ENCODE measurements at regions not wholly inside any gene's neighbourhood (a gene's known extent, or its start where the extent isn't known, plus 50 kb on each side); places are given as distances from the start of the nearest gene placed in this dataset.
"Not testable (repeated sequence)": the region's sequence is repeated elsewhere in the genome, so short reads cannot be mapped to it uniquely, and the experiment has no call there.

- DNase-seq, result no peak
- intact Hi-C loops (cut with micrococcal nuclease), result no loop called here
- H3K27ac Mint-ChIP-seq, result no peak overlapping the region
- CTCF ChIA-PET, result no interaction called here
- no peaks in the 10 kb centered on the region for H3K27me3 Mint-ChIP-seq (ENCODE audit: low read depth)
- peaks cover 5% of the 10 kb centered on the region for H3K9me3 Mint-ChIP-seq
- no peaks in the 10 kb centered on the region for H3K36me3 Mint-ChIP-seq (ENCODE audit: low read depth)
- no peaks in the 10 kb centered on the region for H3K4me1 Mint-ChIP-seq (ENCODE audit: low read depth)
- no peak overlapping the region for H3K4me3 Mint-ChIP-seq
Observed at GRCh38 chr10:125264757-125265578, 104.6 kb upstream of the CTBP2 start.

DNA sequence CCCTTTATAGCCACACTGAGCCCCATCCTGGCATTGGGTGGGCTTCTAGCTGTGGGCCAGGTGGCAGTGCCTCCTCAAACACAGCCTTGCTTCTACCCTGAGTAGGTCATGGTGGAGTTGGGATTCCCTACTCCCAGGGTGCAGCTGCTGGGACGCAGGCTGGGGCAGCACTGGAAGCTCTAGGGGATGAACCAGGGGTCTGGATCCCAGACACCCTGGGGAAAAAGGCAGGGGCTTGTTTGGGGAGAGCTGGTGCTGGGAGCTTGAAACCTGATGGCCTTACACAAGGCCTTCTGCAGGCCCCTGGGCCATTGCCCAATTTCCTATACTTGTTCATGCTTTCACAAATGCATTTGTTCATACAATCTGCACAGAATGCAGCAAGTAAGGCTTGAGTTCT, 103.7 kb upstream of the CTBP2 start:
- Mint-ChIP-seq H3K27me3 (ENCODE audit: low read depth) (no peaks in the 10 kb centered on the region), H3K4me1 (ENCODE audit: low read depth) (no peaks in the 10 kb centered on the region), H3K36me3 (ENCODE audit: low read depth) (no peaks in the 10 kb centered on the region), H3K9me3 (peaks cover 5% of the 10 kb centered on the region), H3K27ac (no peak overlapping the region), H3K4me3 (no peak overlapping the region)
- CTCF ChIA-PET, result no interaction called here
- DNase-seq, result no peak
- intact Hi-C loops (cut with micrococcal nuclease), result no loop called here

DNA sequence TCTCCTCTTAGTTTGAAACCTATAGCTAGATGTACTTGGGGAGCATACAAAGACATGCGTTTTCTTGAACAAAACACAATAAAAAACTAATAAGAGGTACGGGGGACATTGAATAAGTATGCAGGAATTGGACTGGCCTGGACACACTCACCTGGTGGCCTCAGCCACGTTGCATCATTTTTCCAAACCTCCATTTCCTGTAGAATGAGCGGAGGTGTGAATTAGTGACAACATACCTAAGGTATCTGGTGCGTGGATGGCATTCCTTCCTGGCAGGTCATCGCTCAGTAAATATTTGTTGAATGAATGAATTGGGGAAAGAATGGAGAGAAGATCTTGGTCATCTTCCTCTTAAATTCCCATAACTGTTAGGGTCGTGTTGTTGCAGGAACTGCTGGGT, 103.2 kb upstream of the CTBP2 start:
- H3K4me1 Mint-ChIP-seq (ENCODE audit: low read depth), result no peaks in the 10 kb centered on the region
- no peak overlapping the region for H3K27ac Mint-ChIP-seq
- H3K4me3 Mint-ChIP-seq, result no peak overlapping the region
- DNase-seq, result no peak
- CTCF ChIA-PET, result no interaction called here
- no peaks in the 10 kb centered on the region for H3K36me3 Mint-ChIP-seq (ENCODE audit: low read depth)
- peaks cover 5% of the 10 kb centered on the region for H3K9me3 Mint-ChIP-seq
- intact Hi-C loops (cut with micrococcal nuclease), result no loop called here
- H3K27me3 Mint-ChIP-seq (ENCODE audit: low read depth), result no peaks in the 10 kb centered on the region

GRCh38 chr10:125262920-125263319, 102.6 kb upstream of the CTBP2 start:
- H3K4me3 Mint-ChIP-seq, result no peak overlapping the region
- peaks cover 5% of the 10 kb centered on the region for H3K9me3 Mint-ChIP-seq
- no peaks in the 10 kb centered on the region for H3K4me1 Mint-ChIP-seq (ENCODE audit: low read depth)
- no peak overlapping the region for H3K27ac Mint-ChIP-seq
- H3K36me3 Mint-ChIP-seq (ENCODE audit: low read depth), result no peaks in the 10 kb centered on the region
- no peak for DNase-seq
- intact Hi-C loops (cut with micrococcal nuclease), result no loop called here
- CTCF ChIA-PET, result no interaction called here
- no peaks in the 10 kb centered on the region for H3K27me3 Mint-ChIP-seq (ENCODE audit: low read depth)

DNA sequence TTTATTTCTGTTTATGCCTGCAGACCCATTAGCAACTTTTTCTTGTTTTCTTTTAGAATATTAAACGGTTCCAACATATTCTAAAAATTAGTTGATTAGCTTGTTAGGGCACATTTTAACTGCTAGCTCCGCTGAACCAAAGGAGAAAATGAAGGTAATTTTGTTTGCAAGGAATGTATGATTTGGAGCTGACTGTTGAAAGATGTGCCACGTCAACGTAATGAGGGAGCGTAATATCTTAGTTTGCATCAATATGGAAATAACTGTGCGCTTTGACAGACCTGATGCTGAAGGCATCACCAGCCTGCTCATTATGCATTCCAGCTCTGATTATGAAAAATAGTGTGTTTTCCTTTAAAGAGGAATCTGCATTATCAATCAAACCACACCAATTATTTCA, 102.0 kb upstream of the CTBP2 start:
- Mint-ChIP-seq H3K4me3 (no peak overlapping the region), H3K36me3 (ENCODE audit: low read depth) (no peaks in the 10 kb centered on the region), H3K27me3 (ENCODE audit: low read depth) (no peaks in the 10 kb centered on the region), H3K9me3 (peaks cover 5% of the 10 kb centered on the region), H3K4me1 (ENCODE audit: low read depth) (no peaks in the 10 kb centered on the region), H3K27ac (no peak overlapping the region)
- CTCF ChIA-PET, result no interaction called here
- DNase-seq, result no peak
- intact Hi-C loops (cut with micrococcal nuclease), result no loop called here

DNA sequence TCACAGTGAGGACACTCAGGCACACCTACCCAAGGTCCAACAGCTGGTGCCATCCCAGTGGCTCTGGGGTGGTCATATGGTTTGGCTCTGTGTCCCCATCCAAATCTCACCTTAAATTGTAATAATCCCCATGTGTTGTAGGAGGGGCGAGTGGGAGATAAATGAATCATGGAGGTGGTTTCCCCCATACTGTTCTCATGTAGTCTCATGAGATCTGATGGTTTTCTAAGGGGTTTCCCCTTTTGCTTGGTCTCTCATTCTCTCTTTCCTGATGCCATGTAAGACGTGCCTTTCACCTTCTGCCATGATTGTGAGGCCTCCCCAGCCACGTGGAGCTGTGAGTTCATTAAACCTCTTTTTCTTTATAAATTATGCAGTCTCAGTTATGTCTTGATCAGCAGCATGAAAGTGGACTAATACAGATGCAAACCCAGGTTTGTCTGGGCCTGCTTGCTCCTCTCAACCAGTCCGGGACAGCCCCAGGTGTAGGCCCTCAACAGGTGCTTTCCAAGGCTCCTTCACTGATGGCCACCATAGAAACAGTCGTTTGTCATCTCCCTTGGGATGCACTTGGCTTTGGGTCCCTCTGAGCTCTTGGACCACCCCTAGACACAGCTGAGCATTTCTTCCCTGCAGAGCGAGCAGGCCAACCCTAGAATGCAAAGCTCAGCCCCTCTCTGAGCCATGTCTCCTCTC, 101.3 kb upstream of the CTBP2 start:
- Mint-ChIP-seq H3K9me3 (peaks cover 5% of the 10 kb centered on the region), H3K36me3 (ENCODE audit: low read depth) (no peaks in the 10 kb centered on the region), H3K27ac (no peak overlapping the region), H3K4me3 (no peak overlapping the region), H3K27me3 (ENCODE audit: low read depth) (no peaks in the 10 kb centered on the region), H3K4me1 (ENCODE audit: low read depth) (no peaks in the 10 kb centered on the region)
- CTCF ChIA-PET, result no interaction called here
- no peak for DNase-seq
- intact Hi-C loops (cut with micrococcal nuclease), result no loop called here

DNA sequence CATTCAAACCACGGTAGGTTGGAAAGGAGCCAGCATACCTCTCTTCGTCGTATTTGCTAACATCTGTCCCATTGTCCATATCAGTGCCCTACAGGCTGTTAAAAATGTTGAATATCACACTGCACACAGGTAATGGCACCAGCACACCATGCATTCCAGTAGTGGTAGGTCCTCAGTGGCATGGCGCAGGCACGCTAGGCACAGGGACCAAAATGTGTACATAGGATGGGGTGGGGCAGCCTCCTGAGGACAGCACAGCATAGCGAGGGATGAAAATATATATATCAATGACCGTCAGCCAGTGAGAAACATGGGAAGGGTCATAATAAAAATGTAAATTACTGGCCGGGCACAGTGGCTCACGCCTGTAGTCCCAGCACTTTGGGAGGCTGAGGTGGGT, 99.9 kb upstream of the CTBP2 start:
- peaks cover 8% of the 10 kb centered on the region for H3K9me3 Mint-ChIP-seq
- no peaks in the 10 kb centered on the region for H3K36me3 Mint-ChIP-seq (ENCODE audit: low read depth)

DNA sequence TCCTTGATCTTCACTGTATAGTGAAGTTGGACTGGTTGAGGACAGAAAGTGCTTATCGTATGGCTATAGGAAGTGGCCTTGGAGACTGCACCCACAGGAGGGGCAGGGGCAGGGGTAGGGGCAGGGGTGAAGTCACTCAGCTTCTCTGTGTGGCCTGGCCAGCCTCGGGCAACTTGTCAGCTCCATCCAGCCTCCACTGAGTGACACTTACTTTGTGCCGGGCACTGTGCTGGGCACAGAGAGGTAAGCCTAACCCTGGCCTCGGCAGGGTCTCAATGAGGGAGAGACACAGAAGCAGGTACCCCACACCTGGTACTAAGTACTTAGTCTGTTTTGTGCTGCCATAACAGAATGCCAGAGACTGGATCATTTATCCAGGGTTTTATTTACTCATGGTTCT, 99.3 kb upstream of the CTBP2 start:
- no peak overlapping the region for H3K4me3 Mint-ChIP-seq
- intact Hi-C loops (cut with micrococcal nuclease), result no loop called here
- no peaks in the 10 kb centered on the region for H3K36me3 Mint-ChIP-seq (ENCODE audit: low read depth)
- H3K4me1 Mint-ChIP-seq (ENCODE audit: low read depth), result no peaks in the 10 kb centered on the region
- peaks cover 8% of the 10 kb centered on the region for H3K9me3 Mint-ChIP-seq
- DNase-seq, result no peak
- H3K27me3 Mint-ChIP-seq (ENCODE audit: low read depth), result no peaks in the 10 kb centered on the region
- CTCF ChIA-PET, result no interaction called here
- H3K27ac Mint-ChIP-seq, result no peak overlapping the region

More for the DNA sequence above, 99.9 kb upstream of the CTBP2 start:
- CTCF ChIA-PET, result interaction anchor here (0.7 kb wide), 1 partner anchor 212 kb away, joined by 3 read pairs; no protein-coding TSS in a partner anchor
- H3K27ac Mint-ChIP-seq, result no peak overlapping the region
- no peak for DNase-seq
- H3K4me3 Mint-ChIP-seq, result no peak overlapping the region
- intact Hi-C loops (cut with micrococcal nuclease), result no loop called here
- no peaks in the 10 kb centered on the region for H3K4me1 Mint-ChIP-seq (ENCODE audit: low read depth)
- no peaks in the 10 kb centered on the region for H3K27me3 Mint-ChIP-seq (ENCODE audit: low read depth)

DNA sequence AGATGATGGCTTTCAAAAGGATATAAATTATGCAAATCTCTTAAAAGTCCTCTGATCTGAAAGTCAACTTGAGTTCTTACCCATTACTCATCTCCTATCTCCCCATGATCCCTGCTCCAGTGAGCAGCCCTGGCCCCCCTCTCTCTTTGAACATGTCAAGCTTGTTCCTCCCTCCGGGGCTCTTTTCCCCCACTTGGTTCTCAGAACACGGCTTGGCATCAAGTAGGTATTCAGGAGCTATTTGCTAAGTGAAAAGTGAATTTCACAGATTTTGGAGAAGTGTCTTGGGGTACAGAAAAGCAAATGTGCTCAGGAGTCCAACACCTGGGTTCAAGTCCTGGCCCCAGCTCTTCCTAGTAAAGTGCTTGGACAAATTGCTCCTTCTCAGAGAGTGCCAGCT, 98.3 kb upstream of the CTBP2 start:
- no peak overlapping the region for H3K4me3 Mint-ChIP-seq
- H3K27me3 Mint-ChIP-seq (ENCODE audit: low read depth), result no peaks in the 10 kb centered on the region
- no peak for DNase-seq
- H3K9me3 Mint-ChIP-seq, result peaks cover 12% of the 10 kb centered on the region
- H3K36me3 Mint-ChIP-seq (ENCODE audit: low read depth), result no peaks in the 10 kb centered on the region
- no peaks in the 10 kb centered on the region for H3K4me1 Mint-ChIP-seq (ENCODE audit: low read depth)
- intact Hi-C loops (cut with micrococcal nuclease), result no loop called here
- CTCF ChIA-PET, result no interaction called here
- H3K27ac Mint-ChIP-seq, result no peak overlapping the region

DNA sequence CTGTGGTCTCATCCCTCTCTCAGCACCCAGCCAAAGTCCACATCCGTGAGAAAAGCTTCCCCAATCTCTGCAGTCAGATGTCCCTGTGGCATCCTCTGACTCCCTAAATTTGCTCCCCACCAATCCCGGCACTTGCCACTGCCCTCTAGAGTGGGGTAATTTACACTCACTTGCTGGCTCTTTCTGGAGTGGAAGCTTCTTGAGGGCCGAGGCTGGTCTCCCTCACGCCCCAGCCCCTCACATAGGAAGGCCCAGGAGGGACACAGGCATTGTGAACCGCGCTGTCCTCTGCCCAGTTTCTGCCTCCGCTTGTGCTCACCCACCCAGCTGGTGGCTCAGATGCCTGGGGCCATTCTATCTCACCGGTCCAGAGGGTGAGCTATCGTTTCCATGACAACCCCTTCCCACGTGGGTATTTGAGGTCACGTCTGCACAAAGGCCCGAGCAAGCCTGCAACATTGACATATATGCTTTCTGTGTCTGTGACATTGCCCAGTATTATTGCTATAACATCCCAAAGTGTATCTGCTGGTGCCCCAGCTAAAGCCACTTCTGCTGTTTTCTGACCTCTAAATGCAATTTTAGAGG, 97.3 kb upstream of the CTBP2 start:
- CTCF ChIA-PET, result no interaction called here
- Mint-ChIP-seq H3K4me3 (no peak overlapping the region), H3K27me3 (ENCODE audit: low read depth) (no peaks in the 10 kb centered on the region), H3K27ac (no peak overlapping the region), H3K4me1 (ENCODE audit: low read depth) (no peaks in the 10 kb centered on the region), H3K36me3 (ENCODE audit: low read depth) (no peaks in the 10 kb centered on the region), H3K9me3 (peaks cover 16% of the 10 kb centered on the region)
- no peak for DNase-seq
- intact Hi-C loops (cut with micrococcal nuclease), result no loop called here

DNA sequence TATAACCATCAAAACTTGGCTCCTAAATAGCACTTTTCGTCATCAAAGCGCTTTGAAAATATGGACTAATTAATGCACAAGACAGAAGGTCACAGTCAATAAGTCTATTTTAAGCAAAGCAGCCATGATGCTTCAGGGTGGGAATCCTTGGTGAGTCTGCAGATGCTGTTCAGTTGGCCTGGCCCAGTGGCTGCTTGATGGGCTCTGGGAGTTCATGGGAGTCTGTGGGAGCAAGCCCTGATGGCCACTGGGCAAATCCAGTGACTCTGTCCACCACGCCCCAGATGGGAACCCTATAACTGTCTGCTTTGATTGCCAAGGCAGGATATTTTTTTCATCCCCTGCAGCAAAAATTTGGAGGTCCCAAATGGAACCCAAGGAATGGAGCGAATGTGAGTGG, 95.7 kb upstream of the CTBP2 start:
- intact Hi-C loops (cut with micrococcal nuclease), result no loop called here
- H3K4me3 Mint-ChIP-seq, result no peak overlapping the region
- CTCF ChIA-PET, result no interaction called here

DNA sequence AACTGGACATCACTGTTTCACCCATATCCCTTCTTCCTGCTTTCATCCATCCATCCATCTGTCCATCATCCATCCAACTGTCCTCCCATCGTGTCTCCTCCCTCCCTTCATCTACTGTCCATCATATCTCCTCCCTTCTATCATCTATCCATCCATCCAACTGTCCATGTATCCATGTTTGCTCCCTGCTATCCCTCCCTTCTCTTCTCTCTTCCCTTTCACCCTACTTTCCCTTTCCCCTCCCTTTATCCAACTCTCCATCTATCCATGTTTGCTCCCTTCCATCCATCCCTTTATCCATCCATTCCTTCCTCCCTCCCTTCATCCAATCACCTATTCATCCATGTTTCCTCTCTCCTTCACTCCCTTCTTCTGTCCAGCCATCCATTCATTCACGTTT, 92.6 kb upstream of the CTBP2 start:
- intact Hi-C loops (cut with micrococcal nuclease), result no loop called here
- no peak for DNase-seq
- Mint-ChIP-seq H3K9me3 (peaks cover 25% of the 10 kb centered on the region), H3K36me3 (ENCODE audit: low read depth) (no peaks in the 10 kb centered on the region), H3K27me3 (ENCODE audit: low read depth) (peaks cover 2% of the 10 kb centered on the region), H3K27ac (no peak overlapping the region), H3K4me1 (ENCODE audit: low read depth) (no peaks in the 10 kb centered on the region), H3K4me3 (no peak overlapping the region)
- CTCF ChIA-PET, result no interaction called here

More for the DNA sequence above, 95.7 kb upstream of the CTBP2 start:
- Mint-ChIP-seq H3K27me3 (ENCODE audit: low read depth) (no peaks in the 10 kb centered on the region), H3K27ac (no peak overlapping the region), H3K4me1 (ENCODE audit: low read depth) (no peaks in the 10 kb centered on the region), H3K9me3 (peaks cover 26% of the 10 kb centered on the region), H3K36me3 (ENCODE audit: low read depth) (no peaks in the 10 kb centered on the region)
- DNase-seq, result no peak

DNA sequence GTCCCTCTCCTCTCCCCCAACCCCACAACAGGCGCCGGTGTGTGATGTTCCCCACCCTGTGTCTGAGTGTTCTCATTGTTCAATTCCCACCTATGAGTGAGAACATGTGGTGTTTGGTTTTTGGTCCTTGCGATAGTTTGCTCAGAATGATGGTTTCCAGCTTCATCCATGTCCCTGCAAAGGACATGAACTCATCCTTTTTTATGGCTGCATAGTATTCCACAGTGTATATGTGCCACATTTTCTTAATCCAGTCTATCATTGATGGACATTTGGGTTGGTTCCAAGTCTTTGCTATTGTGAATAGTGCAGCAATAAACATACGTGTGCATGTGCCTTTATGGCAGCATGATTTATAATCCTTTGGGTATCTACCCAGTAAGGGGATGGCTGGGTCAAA, 90.5 kb upstream of the CTBP2 start:
- H3K9me3 Mint-ChIP-seq, result peaks cover 23% of the 10 kb centered on the region
- H3K27ac Mint-ChIP-seq; H3K4me1 Mint-ChIP-seq (ENCODE audit: low read depth); CTCF ChIA-PET; H3K27me3 Mint-ChIP-seq (ENCODE audit: low read depth); DNase-seq; H3K36me3 Mint-ChIP-seq (ENCODE audit: low read depth); intact Hi-C loops (cut with micrococcal nuclease); H3K4me3 Mint-ChIP-seq: not testable (repeated sequence)
